GM21526 (cell line): ENCODE measurements at regions not wholly inside any gene's neighbourhood (a gene's known extent, or its start where the extent isn't known, plus 50 kb on each side); places are given as distances from the start of the nearest gene placed in this dataset.
A peak's percentile ranks its signal among the peaks of the same experiment; 100 is the strongest.
"Not testable (repeated sequence)": the region's sequence is repeated elsewhere in the genome, so short reads cannot be mapped to it uniquely, and the experiment has no call there.

ENCODE experiments used
- ATAC-seq: cut with Tn5 transposase; IDR thresholded peaks from one replicate; pipeline ENCODE4 v1.9.1; 2021; ENCODE audit warnings: moderate library complexity; ENCODE audit not compliant: unreplicated experiment, low FRiP score

GRCh38 chr6:117761610-117762009 is 86.3 kb downstream of the NUS1 start:
- no peak for ATAC-seq

DNA sequence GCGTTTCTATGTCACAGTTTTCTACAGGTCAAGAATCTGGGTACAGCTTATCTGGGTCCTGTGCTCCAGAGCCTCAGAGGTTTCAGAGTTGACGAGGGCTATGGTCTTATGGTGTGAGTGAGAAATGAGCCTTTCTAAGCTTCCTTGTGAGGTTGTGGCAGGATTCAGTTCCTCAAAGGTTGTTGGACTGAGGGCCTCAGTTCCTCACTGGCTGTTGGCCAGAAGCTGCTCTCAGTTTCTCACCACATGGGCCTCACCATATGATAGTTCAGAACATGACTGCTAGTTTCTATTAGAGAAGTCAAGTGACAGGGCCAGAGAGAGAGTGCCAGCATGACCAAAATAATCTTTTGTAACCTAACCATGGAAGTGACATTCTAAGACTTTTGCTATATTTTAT is 96.1 kb downstream of the NUS1 start:
- ATAC-seq, result peak; percentile 97

DNA sequence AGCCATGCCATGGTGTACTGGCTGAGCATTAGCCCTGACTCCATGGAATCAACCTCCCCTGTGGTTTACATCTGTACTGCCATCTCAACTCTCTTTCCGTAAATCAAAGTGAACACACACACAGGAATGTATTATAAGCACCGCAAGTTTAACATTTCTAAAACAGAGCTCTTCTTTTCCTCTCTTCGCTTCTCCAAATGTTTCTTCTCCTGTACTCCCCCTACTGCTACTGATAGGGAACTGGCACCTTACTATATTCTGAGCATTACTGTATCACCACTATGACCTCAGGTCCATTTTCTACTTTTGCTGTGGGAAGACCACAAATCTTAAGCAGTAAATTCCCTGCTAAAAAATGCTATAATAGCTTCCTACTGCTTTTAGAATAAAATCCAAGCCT is 101.2 kb downstream of the NUS1 start:
- no peak for ATAC-seq

DNA sequence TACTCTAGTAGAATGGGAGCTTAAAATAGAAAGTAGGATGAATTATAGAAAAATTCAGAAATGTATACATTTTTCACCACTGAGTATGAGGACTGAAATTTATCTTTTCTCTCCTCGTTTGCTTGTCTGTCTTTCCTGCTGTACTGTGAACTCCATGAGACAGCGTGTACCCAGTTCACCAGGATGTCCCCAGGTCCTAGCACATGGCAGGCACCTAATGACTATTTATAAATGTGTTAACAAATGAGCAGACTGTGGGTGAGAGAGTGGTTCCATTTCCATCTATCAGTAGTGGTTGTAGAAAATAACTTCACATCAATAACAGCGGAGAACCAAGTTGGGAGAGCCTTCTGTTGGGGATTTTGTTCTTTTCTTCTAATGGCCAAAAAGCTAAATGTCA is 106.3 kb downstream of the NUS1 start:
- ATAC-seq, result no peak

- no peak for ATAC-seq
These were observed 108.0 kb downstream of the NUS1 start for GRCh38 chr6:117783279-117783678.

DNA sequence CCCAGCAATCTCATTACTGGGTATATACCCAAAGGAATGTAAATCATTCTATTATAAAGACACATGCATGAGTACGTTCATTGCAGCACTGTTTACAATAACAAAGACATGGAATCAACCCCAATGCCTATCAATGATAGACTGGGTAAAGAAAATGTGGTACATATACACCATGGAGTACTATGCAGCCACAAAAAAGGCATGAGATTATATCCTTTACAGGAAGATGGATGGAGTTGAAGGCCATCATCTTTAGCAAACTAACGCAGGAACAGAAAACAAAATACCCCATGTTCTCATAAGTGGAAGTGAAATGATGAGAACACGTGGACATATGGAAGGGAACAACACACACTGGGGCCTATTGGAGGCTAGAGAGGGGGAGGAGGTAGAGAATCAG is 115.7 kb downstream of the NUS1 start:
- no peak for ATAC-seq

DNA sequence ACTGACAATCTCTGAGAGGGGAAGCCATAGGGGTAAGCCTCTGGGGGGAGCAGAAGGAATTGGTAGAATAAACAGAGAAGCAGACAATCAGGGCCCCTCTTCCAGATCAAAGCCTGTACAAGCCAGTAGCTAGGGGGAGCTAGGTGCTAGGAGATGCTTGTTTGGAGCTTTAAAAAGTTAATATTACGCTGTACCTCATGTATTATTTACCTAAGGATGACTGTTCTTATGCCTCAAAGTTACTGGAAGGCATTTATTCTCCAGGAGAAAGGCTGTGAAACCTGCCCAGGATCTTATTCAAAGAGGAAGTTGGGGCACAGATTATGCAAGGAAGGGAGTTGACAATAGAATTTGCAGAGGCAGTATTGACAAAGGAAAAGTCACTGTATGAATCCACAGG is 111.8 kb upstream of the SLC35F1 start:
- ATAC-seq, result no peak

DNA sequence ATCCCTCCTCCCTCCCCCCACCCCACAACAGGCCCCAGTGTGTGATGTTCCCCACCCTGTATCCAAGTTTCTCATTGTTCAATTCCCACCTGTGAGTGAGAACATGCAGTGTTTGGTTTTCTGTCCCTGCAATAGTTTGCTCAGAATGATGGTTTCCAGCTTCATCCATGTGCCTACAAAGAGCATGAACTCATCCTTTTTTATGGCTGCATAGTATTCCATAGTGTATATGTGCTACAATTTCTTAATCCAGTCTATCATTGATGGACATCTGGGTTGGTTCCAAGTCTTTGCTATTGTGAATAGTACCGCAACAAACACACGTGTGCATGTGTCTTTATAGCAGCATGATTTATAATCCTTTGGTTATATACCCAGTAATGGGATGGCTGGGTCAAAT is 108.2 kb upstream of the SLC35F1 start:
- ATAC-seq, result not testable (repeated sequence)

DNA sequence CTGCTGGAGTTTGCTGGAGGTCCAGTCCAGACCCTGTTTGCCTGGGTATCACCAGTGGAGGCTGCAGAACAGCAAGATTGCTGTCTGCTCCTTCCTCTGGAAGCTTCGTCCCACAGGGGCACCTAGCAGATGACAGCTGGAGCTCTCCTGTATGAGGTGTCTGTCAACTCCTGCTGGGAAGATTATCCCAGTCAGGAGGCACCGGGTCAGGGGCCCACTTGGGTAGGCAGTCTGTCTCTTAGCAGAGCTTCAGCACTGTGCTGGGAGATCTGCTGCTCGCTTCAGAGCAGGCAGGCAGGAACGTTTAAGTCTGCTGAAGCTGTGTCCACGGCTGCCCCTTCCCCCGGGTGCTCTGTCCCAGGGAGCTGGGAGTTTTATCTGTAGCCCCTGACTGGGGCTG is 96.8 kb upstream of the SLC35F1 start:
- no peak for ATAC-seq

DNA sequence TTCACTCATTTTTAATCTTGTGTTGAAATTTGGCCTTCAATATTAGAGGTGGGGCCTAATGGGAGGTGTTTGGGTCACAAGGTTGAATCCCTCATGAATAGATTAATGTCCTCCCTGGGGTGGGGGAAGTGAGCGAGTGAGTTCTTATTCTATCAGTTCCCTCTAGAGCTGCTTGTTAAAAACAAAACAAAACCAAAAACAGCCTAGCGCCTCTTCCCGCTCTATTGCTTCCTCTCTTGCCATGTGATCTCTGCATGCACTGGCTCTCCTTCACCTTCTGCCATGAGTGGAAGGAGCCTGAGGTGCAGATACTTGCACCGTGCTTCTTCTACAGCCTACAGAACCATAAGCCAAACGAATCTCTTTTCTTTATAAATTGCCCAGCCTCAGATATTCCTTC is 89.6 kb upstream of the SLC35F1 start:
- ATAC-seq, result no peak

DNA sequence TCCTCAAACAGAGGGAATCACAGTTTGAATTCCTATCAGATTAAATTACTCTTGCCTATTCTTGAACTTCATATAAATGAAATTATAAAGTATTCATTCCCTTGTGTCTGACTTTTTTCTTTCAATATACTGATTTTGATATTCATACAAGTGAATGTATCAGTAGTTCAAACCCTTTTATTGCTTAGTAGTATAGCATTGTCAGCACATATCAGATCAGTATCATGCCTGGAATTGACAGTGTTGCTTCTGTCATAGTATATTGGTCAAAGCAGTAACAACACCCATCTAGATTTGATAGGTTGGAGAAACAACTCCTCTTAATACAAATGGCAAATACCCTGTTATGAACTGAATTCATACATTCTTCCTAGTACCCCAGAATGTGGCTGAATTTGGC is 89.1 kb upstream of the SLC35F1 start:
- ATAC-seq, result no peak

DNA sequence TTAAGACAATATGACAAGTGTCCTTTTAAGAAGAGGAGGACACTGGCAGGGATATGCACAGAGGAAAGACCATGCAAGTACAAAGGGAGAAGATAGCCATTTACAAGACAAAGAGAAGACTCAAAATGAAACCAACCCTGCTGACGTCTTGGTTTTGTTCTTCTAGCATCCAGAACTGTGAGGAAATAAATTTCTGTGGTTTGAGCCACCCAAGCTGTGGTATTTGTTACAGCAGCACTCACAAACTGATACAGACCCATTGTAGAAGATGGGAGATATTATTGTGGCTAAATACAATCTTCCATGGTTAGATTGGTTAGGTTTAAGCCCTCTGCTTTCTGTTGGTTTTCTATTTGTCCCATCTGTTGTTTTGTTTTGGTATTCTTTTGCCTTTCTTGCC is 88.6 kb upstream of the SLC35F1 start:
- ATAC-seq, result no peak

GRCh38 chr6:117829594-117830319 is 77.3 kb upstream of the SLC35F1 start:
- ATAC-seq, result no peak

DNA sequence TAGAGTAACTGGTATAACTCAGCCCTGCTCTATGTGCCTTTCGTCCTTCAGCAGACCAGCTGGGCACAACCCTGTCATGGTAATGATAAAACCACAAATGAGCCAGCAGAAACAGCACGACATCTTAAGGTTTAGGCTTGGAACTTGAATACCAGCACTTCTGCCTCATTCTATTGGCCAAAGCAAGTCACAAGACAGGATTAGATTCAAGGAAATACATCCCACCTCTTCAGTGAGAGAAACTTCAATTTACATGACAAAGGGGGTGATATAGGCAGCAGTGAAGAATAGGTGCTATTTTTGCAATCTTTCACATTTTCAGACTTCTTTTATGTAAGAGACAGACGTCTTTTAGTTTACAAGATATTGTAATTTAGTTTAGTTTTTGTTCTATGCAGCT is 69.8 kb upstream of the SLC35F1 start:
- ATAC-seq, result no peak

GRCh38 chr6:117840541-117840983 is 66.5 kb upstream of the SLC35F1 start:
- ATAC-seq, result no peak

GRCh38 chr6:117847912-117848311 is 59.2 kb upstream of the SLC35F1 start:
- ATAC-seq, result no peak

- no peak for ATAC-seq
These were observed 58.0 kb upstream of the SLC35F1 start for GRCh38 chr6:117849087-117849486.
